Right cardiac atrium (tissue), 5 donors: ENCODE measurements at regions not wholly inside any gene's neighbourhood (a gene's known extent, or its start where the extent isn't known, plus 50 kb on each side); places are given as distances from the start of the nearest gene placed in this dataset.

Experiments used
- ATAC-seq, 2 donors: fragments of 200-7000 bp; cut with Tn5 transposase; one replicate each; pipeline versions ENCODE4 v1.8.0 to v1.9.1; 2020; ENCODE audit warnings: moderate library complexity in 2 of 2, mild to moderate bottlenecking in 1 of 2
- DNase-seq, 3 donors: peaks; one replicate each; pipeline ENCODE4 v3.0.0-alpha.2; 2020
- H3K27ac ChIP-seq: one replicate; pipeline ENCODE4 v1.5.1; 2013; ENCODE audit warnings: mild to moderate bottlenecking, low read length, control low read depth, moderate library complexity
- H3K27me3 ChIP-seq: one replicate; pipeline ENCODE4 v1.6.1; 2013; ENCODE audit not compliant: control insufficient read depth, insufficient read depth
- H3K4me1 ChIP-seq: one replicate; pipeline ENCODE4 v1.6.1; 2013; ENCODE audit warnings: low read length; ENCODE audit not compliant: control insufficient read depth, insufficient read depth
- H3K4me3 ChIP-seq: one replicate; pipeline ENCODE4 v1.5.1; 2013; ENCODE audit warnings: low read length, control low read depth
- H3K9me3 ChIP-seq: one replicate; pipeline ENCODE4 v1.6.1; 2013; ENCODE audit warnings: low read length; ENCODE audit not compliant: control insufficient read depth
- whole genome bisulfite sequencing: extraction: QIAGEN DNeasy Blood & Tissue Kit; methylation state at CpG from one replicate; pipeline ENCODE4 v1.1.7; 2013; 5-methylcytosine and 5-hydroxymethylcytosine counted together
- intact Hi-C, 4 donors: fragments of 100-400 bp; cut with DNase I; formaldehyde crosslinking; loops; one replicate each; pipeline versions ENCODE4 v1.11.0 to v1.14.0; 2022 to 2023
- donor health status: healthy with polysubstance abuse.
- donor health status: DM: no; HTN: yes; CAD: no.
- donor health status: DM: no; HTN: no; CAD: no.
- donor health status: DM: no; HTN: yes; CAD: no; lungs with severe emphysema.
- donor health status: DM: yes; HTN: yes; CAD: no.

DNA sequence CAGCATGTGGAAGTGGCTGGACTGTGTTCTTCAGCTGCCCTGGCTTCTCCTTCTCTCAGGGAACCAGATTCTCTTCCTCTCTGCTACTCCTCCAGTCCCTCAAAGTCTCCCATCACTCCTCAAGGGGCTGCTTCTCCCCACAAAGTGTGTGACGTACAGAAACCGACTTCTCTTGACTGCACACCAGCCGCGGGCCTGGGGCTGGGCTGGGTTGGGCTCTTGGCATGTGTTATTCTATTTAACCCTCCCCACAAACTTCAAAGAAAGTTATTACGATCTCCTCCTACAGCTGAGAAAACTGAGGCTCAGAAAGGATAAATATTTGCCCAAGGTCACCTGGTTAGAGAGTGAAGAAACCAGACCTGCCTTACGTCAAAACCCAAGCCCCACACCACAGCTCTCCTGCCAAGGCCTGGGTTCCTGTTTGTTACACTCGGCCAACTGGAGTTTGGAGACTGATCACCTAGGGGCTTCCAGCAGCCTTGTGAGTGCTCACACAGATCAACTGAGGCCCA is 269.0 kb downstream of the TFCP2L1 start:
- WGBS: 79% methylated on average over 7 of the region's 7 CpGs
- intact Hi-C loops: no loop called here
- ATAC-seq: no peak

DNA sequence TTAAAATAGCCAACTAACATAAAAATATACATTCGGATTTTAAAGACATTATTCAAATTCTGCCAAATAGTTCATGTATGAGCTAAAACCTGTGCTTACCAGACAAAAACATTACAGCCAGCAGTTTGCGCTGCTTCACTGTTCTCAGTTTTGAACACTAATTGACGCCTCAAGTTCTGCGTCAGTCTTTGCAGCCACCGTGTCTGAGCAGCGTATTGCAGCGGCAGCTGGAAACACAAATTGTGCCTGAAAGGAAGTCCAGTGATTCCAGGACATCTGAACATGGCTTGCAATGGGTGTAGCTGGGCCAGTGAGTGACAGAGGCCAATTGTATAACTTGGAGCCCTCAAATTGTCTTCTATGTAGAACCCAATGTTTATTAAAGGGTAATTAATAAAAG is 267.6 kb downstream of the TFCP2L1 start:
- intact Hi-C loops: no loop called here
- Histone ChIP-seq H3K4me3 (no peak overlapping the region), H3K4me1 (no peaks in the 10 kb centered on the region), H3K9me3 (no peaks in the 10 kb centered on the region), H3K27me3 (no peaks in the 10 kb centered on the region), H3K27ac (no peak overlapping the region)
- ATAC-seq: peak in 1 of 2 donors; percentile 34
- 44% methylated on average over 7 of the region's 7 CpGs for WGBS
- DNase-seq: peak in 2 of 3 donors; percentile 23 to 56

More for the DNA sequence above, 269.0 kb downstream of the TFCP2L1 start:
- Histone ChIP-seq H3K4me1 (no peaks in the 10 kb centered on the region), H3K4me3 (no peak overlapping the region), H3K27ac (no peak overlapping the region), H3K27me3 (no peaks in the 10 kb centered on the region), H3K9me3 (no peaks in the 10 kb centered on the region)
- DNase-seq: no peak

DNA sequence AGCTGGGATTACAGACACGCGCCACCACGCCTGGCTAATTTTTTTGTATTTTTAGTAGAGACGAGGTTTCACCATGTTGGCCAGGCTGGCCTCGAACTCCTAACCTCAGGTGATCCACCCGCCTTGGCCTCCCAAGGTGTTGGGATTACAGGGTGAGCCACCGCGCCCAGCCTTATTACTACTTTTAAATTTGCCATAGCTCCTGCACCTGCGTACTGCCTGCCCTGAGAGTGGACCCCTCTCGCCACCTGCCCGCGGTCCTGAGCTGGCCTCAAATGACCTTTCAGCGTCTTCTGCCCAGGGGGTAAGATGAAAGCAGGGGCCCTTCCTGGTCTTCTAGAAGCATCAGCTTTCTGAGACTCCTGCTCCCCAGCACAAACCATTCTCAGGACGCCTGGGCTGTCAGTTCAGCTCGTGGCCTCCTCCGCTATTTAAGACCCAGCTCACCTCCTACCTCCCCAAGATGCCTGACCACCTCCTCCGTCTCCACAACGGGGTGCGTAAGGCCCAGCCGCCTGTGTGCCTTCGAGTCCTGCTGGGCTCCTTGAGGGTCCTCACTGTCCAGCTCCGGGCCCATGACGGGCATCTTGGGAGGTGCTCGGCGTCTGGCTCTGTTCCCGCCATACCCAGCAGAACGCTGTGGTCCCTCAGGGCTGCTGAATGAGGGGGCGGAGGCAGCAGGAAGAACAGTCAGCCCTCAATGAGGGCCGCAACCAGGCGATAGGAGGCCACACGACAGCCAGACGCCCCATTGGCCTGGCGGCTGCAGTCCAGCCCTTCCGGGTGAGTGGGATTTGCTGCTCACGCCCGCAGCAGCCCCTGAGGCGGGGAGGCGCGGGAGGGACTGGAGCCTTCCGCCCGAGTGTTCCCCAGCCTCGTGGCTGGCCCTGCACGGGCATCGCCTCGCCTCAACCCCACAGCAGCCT is 266.6 kb downstream of the TFCP2L1 start:
- ATAC-seq (peak; percentile 90 to 94), DNase-seq (peak; percentile 71 to 86 (median 84))
- Histone ChIP-seq H3K4me1 (no peaks in the 10 kb centered on the region), H3K9me3 (no peaks in the 10 kb centered on the region), H3K27ac (no peak overlapping the region), H3K27me3 (no peaks in the 10 kb centered on the region), H3K4me3 (no peak overlapping the region)
- 48% methylated on average over 45 of the region's 45 CpGs for WGBS
- intact Hi-C loops: no loop called here

DNA sequence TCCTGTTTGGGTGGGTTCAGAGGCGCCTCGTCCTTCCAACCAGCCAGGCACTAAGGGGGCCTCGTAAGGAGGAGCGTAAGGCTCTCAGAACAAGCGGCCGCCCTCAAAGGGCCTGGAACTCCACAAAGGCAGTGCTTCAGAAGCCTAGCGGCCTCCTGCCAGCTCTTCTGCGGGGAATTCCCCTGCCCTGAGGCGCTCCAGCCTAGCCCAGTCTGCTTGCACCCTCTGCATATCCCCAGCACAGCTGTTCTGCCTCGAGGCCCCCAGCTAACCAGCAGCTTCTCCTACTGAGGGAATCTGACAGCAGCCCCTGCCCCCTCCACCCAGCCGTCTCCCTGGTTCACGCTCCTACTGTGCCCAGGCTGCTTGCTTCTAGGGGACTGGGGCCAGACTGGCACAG is 265.9 kb downstream of the TFCP2L1 start:
- H3K4me1 ChIP-seq: no peaks in the 10 kb centered on the region
- DNase-seq (peak; percentile 51 to 85 (median 72)), ATAC-seq (peak; percentile 80 to 81)
- 56% methylated on average over 12 of the region's 12 CpGs for WGBS
- H3K27ac ChIP-seq: no peak overlapping the region
- no peak overlapping the region for H3K4me3 ChIP-seq
- H3K27me3 ChIP-seq: no peaks in the 10 kb centered on the region
- peaks cover 2% of the 10 kb centered on the region for H3K9me3 ChIP-seq
- intact Hi-C loops: no loop called here

DNA sequence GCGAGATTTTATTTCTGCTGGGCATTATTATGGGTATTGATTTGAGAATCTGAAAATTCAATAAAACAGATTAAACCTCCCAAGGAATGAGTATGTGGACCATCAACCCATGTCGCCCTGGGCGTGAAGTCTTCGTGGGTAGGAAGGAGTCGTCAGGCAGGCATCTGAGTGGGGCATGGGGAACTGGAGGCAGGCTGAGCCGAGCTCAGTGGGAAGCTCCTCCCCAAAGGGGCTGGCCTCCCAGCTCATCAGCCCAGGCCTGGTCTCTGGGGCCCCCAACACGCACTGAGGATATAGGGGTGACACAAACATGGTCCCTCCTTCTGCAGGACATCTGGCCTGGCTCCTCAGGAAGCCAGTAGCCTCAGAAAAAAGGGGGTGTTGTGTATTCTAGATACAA is 265.2 kb downstream of the TFCP2L1 start:
- no peak overlapping the region for H3K27ac ChIP-seq
- H3K4me1 ChIP-seq: no peaks in the 10 kb centered on the region
- no peak for ATAC-seq
- intact Hi-C loops: no loop called here
- WGBS: 81% methylated on average over 7 of the region's 7 CpGs
- DNase-seq: no peak
- H3K4me3 ChIP-seq: no peak overlapping the region
- H3K27me3 ChIP-seq: no peaks in the 10 kb centered on the region
- H3K9me3 ChIP-seq: peaks cover 2% of the 10 kb centered on the region

DNA sequence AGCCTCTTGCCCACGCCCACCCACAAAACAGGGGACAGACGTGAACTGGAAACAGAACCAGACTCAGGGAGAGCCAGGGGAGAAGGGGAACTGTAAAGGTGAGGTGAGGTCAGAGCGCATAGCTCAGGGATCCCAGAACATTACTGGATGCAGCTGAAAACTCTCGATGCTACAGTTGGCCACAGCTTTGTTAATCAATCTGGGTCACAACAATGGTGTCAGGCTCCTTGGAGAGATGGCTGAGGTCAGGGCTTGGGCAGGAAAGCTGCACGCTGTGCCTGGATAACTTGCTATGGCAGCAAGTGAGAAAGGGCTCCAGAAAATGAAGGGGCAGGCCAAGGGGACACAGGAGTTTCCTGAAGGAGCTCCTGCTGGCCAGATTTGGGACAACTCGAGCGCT is 263.3 kb downstream of the TFCP2L1 start:
- no peak overlapping the region for H3K27ac ChIP-seq
- peaks cover 2% of the 10 kb centered on the region for H3K9me3 ChIP-seq
- H3K4me3 ChIP-seq: no peak overlapping the region
- no peaks in the 10 kb centered on the region for H3K27me3 ChIP-seq
- WGBS: 59% methylated on average over 7 of the region's 7 CpGs
- DNase-seq: no peak
- intact Hi-C loops: no loop called here
- no peaks in the 10 kb centered on the region for H3K4me1 ChIP-seq
- ATAC-seq: no peak

DNA sequence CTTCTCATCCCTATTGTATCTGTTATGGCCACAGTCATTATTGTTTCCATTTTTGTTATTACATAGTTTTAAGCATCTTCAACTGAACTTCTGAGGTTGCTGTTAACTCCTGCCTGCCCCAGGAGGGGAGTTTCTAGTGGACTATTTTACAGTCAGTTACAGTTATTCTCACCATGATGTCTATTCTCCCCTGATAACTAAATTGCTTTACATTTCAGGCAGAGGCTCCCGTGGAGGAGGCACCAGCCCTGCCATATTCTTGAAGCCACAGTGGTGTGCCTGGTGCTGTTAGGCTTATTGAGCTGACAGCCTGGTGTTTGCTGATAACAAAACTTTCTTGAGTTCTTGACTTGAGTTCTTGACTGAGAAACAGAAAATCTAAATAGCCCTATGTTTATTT is 256.4 kb downstream of the TFCP2L1 start:
- Histone ChIP-seq H3K4me3 (no peak overlapping the region), H3K27me3 (no peaks in the 10 kb centered on the region), H3K9me3 (peaks cover 2% of the 10 kb centered on the region), H3K27ac (no peak overlapping the region), H3K4me1 (no peaks in the 10 kb centered on the region)
- 50% methylated on average over 1 of the region's 1 CpG for WGBS
- no peak for ATAC-seq
- no peak for DNase-seq
- intact Hi-C loops: no loop called here

DNA sequence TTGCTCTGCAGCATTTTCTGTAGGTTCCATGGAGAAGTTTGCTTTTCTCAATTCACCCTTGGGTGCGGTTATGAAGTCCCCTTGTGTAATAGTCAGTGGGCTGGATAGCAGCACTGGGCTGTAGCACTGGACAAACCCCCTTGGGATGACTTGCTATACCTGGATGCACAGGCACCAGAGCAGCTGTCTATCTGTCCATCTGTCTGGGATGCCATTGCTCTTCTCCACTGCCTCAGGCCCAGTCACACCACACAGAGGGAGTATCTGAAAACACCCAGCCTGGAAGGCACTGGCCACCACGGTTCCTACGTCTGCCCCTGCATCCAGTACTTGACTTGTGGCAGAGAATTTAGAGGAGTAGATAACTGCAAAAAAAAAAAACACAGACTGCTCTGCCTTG is 254.5 kb downstream of the TFCP2L1 start:
- no peak for ATAC-seq
- 58% methylated on average over 3 of the region's 3 CpGs for WGBS

DNA sequence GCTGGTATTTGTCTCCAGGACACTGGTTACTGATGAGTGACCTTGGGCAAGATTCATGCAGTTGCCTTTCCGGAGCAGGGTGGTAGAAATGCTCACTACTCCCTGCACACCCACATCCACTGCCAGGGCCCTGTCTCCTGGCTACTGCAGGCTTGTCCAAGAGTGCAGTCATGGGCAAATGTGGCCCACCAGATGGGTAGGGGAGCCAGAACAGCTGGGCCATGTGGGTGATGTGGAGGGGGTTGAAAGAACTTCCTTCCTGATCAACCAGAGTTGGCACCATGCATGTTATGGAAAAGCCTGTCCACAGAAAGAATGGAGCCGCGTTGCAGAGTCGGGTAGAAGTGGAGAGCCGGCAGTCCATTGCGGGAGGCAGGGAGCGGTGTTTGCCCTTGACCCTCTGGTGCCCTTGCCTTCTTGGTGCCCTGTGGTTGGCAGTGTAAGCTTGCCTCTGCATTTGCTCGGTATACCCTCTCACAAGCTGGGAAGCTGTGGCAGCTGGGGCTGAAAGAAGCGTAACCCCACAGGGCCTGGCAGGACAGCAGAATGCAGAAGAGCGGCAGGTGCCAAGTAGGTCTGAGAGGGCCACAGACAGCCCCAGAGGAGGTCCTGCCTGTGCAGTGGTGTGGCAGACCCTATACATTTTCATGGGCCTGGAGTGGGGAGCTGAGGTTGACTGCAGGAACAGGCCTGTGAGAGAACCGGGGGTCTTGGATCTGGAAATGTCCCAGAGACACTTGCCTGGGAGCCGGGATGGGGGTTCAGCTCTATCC is 253.2 kb downstream of the TFCP2L1 start:
- no peaks in the 10 kb centered on the region for H3K9me3 ChIP-seq
- WGBS: 93% methylated on average over 12 of the region's 12 CpGs
- intact Hi-C loops: no loop called here
- no peak for DNase-seq
- ATAC-seq: no peak
- no peaks in the 10 kb centered on the region for H3K27me3 ChIP-seq
- H3K27ac ChIP-seq: no peak overlapping the region
- no peak overlapping the region for H3K4me3 ChIP-seq
- H3K4me1 ChIP-seq: no peaks in the 10 kb centered on the region

More for the DNA sequence above, 254.5 kb downstream of the TFCP2L1 start:
- intact Hi-C loops: no loop called here
- Histone ChIP-seq H3K27ac (no peak overlapping the region), H3K27me3 (no peaks in the 10 kb centered on the region), H3K4me3 (no peak overlapping the region), H3K4me1 (no peaks in the 10 kb centered on the region), H3K9me3 (no peaks in the 10 kb centered on the region)
- no peak for DNase-seq

DNA sequence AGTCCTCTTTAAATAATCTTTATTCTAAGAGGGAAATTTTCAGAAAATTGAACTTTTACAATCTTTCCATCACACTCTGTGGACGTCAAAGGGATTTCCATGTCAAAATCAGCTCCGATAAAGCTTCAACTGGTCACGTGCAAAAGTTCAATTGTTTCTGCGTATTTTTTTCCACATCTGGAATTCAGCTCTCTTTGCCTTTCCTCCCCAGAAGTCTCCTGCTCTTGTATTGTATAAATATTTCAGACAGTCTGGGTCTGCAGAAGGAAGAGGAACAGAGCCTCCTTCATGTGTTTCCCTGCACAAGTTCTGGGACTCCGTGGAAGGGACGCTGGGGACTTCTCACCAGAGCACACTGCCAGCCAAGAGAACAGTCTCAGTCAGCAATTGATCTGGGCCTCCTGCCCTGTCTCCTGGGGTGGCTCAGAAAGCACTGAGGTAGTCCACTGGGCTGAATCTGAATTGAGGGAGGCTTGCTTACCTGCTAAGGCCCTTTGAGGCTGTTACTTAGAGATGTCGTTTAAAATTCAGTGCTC is 251.5 kb downstream of the TFCP2L1 start:
- H3K9me3 ChIP-seq: no peaks in the 10 kb centered on the region
- WGBS: 76% methylated on average over 7 of the region's 7 CpGs
- no peak for ATAC-seq
- no peak for DNase-seq
- no peak overlapping the region for H3K4me3 ChIP-seq
- no peaks in the 10 kb centered on the region for H3K27me3 ChIP-seq
- no peaks in the 10 kb centered on the region for H3K4me1 ChIP-seq
- intact Hi-C loops: no loop called here
- H3K27ac ChIP-seq: no peak overlapping the region

DNA sequence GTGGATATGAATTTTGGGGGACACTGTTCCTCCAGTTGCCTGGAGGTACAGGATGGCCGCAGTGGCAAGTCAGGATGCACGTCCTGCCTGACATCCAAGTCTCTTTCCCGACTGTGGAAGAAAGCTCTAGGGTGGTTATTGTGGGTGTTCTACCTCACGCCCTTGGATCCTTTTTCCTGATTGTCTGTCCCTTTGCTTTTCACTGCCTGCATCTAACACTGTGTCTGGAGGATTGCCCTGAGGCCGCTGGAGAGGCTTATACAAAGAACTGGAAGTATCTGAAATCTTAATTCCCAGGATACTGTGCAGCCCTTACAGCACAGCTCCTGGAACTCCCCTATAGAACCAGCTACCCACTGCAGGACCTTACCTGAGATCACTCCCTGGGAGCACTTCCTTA is 250.5 kb downstream of the TFCP2L1 start:
- Histone ChIP-seq H3K9me3 (no peaks in the 10 kb centered on the region), H3K27ac (no peak overlapping the region), H3K4me1 (no peaks in the 10 kb centered on the region), H3K27me3 (no peaks in the 10 kb centered on the region), H3K4me3 (no peak overlapping the region)
- ATAC-seq (no peak), DNase-seq (no peak)
- intact Hi-C loops: no loop called here
- WGBS: 82% methylated on average over 5 of the region's 5 CpGs
